ENCODE measurements at regions not wholly inside any gene's neighbourhood (a gene's known extent, or its start where the extent isn't known, plus 50 kb on each side); places are given as distances from the start of the nearest gene placed in this dataset.

GRCh38 chr3:70868561-70868960 is 556.1 kb upstream of the MDFIC2 start:
- DNase-seq (ENCODE audit: extremely low read depth, insufficient read length), result no peak
- Histone ChIP-seq H3K27me3 (replicated peaks; ENCODE audit: control insufficient read depth, insufficient read depth, low read length) (no peaks in the 10 kb centered on the region), H3K36me3 (ENCODE audit: control insufficient read depth, insufficient read depth, low read length) (no peaks in the 10 kb centered on the region), H3K4me3 (replicated peaks; ENCODE audit: low read depth, low read length) (no peak overlapping the region)
- TF ChIP-seq, protein P1, sequence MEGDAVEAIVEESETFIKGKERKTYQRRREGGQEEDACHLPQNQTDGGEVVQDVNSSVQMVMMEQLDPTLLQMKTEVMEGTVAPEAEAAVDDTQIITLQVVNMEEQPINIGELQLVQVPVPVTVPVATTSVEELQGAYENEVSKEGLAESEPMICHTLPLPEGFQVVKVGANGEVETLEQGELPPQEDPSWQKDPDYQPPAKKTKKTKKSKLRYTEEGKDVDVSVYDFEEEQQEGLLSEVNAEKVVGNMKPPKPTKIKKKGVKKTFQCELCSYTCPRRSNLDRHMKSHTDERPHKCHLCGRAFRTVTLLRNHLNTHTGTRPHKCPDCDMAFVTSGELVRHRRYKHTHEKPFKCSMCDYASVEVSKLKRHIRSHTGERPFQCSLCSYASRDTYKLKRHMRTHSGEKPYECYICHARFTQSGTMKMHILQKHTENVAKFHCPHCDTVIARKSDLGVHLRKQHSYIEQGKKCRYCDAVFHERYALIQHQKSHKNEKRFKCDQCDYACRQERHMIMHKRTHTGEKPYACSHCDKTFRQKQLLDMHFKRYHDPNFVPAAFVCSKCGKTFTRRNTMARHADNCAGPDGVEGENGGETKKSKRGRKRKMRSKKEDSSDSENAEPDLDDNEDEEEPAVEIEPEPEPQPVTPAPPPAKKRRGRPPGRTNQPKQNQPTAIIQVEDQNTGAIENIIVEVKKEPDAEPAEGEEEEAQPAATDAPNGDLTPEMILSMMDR (IDR thresholded peaks at IDR 0.05; ENCODE audit: insufficient read depth, low read length, poor library complexity, severe bottlenecking), result no peak

DNA sequence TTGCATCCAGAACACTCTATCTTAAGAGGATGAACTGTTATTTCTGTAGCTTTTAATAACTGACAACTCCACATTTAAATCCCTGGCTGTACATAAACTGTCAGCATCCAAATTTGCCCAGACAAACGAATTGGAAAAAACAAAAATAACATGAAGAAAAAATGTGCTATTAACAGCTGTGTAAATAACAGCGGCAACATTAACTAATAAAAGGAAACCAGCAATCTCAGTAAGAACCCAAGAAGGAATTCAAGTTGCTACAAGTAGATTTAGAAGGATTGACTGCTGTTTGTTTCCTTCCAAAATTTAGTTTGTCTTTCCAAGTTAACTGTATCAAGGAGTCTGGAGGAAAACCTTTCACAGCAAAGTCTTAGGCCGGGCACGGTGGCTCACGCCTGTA is 550.6 kb upstream of the MDFIC2 start:
- TF ChIP-seq, protein P1 (IDR thresholded peaks at IDR 0.05; ENCODE audit: insufficient read depth, low read length, poor library complexity, severe bottlenecking), result no peak

DNA sequence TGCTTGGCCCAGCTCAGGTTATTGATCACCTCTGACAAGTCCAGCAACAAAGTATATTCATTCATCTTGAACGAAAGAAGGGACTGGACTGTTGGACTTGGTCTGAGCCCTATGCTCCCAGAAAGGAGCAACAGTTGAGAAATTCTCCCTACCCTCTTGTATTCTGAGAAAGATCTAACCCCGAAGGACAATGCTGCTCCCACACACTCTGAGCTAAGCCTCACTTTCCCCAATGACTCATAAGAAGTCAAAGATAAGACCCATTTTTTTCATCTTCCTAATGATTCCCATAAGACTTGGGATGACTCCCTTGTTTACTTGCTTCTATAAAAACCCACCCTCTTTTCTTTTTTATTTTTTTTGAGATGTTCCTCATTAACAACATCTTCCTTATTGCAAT is 549.4 kb upstream of the MDFIC2 start:
- H3K36me3 ChIP-seq (ENCODE audit: control insufficient read depth, insufficient read depth, low read length), result no peaks in the 10 kb centered on the region
- no peak for DNase-seq (ENCODE audit: extremely low read depth, insufficient read length)
- no peak overlapping the region for H3K4me3 ChIP-seq (replicated peaks; ENCODE audit: low read depth, low read length)
- TF ChIP-seq, protein P1 (IDR thresholded peaks at IDR 0.05; ENCODE audit: insufficient read depth, low read length, poor library complexity, severe bottlenecking), result no peak
- H3K27me3 ChIP-seq (replicated peaks; ENCODE audit: control insufficient read depth, insufficient read depth, low read length), result no peaks in the 10 kb centered on the region

More for the DNA sequence above, 550.6 kb upstream of the MDFIC2 start:
- no peaks in the 10 kb centered on the region for H3K27me3 ChIP-seq (replicated peaks; ENCODE audit: control insufficient read depth, insufficient read depth, low read length)
- H3K36me3 ChIP-seq (ENCODE audit: control insufficient read depth, insufficient read depth, low read length), result no peaks in the 10 kb centered on the region
- H3K4me3 ChIP-seq (replicated peaks; ENCODE audit: low read depth, low read length), result no peak overlapping the region
- DNase-seq (ENCODE audit: extremely low read depth, insufficient read length), result no peak

GRCh38 chr3:70861234-70861633 is 548.8 kb upstream of the MDFIC2 start:
- TF ChIP-seq, protein P1 (IDR thresholded peaks at IDR 0.05; ENCODE audit: insufficient read depth, low read length, poor library complexity, severe bottlenecking), result no peak
- no peaks in the 10 kb centered on the region for H3K36me3 ChIP-seq (ENCODE audit: control insufficient read depth, insufficient read depth, low read length)
- DNase-seq (ENCODE audit: extremely low read depth, insufficient read length), result no peak
- no peaks in the 10 kb centered on the region for H3K27me3 ChIP-seq (replicated peaks; ENCODE audit: control insufficient read depth, insufficient read depth, low read length)
- no peak overlapping the region for H3K4me3 ChIP-seq (replicated peaks; ENCODE audit: low read depth, low read length)

DNA sequence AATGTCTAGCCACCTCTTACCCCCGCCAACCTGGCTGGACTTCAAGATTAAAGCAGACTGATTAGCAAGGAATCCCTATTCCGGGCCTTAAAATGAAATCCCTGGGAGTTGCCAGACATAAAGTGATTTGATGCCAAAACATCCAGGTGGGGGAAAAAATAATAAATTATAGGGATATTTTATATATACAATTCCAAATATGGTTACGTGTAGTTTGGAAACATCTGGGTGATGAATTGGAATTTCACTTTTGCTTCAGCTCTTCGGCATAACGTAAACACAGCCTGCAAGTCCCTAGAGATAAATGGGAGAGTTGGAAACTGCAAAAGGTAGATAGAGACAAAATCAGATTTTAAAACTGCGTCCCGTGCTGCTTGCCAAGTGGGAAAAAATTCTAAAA is 545.5 kb upstream of the MDFIC2 start:
- no peak overlapping the region for H3K4me3 ChIP-seq (replicated peaks; ENCODE audit: low read depth, low read length)
- TF ChIP-seq, protein P1 (IDR thresholded peaks at IDR 0.05; ENCODE audit: insufficient read depth, low read length, poor library complexity, severe bottlenecking), result no peak
- DNase-seq (ENCODE audit: extremely low read depth, insufficient read length), result no peak

More for the DNA sequence above, 545.5 kb upstream of the MDFIC2 start:
- Histone ChIP-seq H3K36me3 (ENCODE audit: control insufficient read depth, insufficient read depth, low read length) (no peaks in the 10 kb centered on the region), H3K27me3 (replicated peaks; ENCODE audit: control insufficient read depth, insufficient read depth, low read length) (no peaks in the 10 kb centered on the region)

All from GM06990 (cell line).